ENCODE measurements at regions not wholly inside any gene's neighbourhood (a gene's known extent, or its start where the extent isn't known, plus 50 kb on each side); places are given as distances from the start of the nearest gene placed in this dataset.

GRCh38 chr18:45165176-45165713 is 450.0 kb upstream of the SLC14A2 start:
- Histone ChIP-seq H3K79me2 (ENCODE audit: control insufficient read depth, insufficient read depth, low read length) (no peaks in the 10 kb centered on the region), H3K27ac (ENCODE audit: insufficient read depth, low read depth, low read length) (no peak overlapping the region), H3K9ac (replicated peaks; ENCODE audit: extremely low read depth, insufficient read depth, low read length) (no peak overlapping the region), H2AFZ (ENCODE audit: low read depth, low read length) (no peak overlapping the region), H3K9me3 (replicated peaks; ENCODE audit: control insufficient read depth, insufficient read depth, low read length) (no peaks in the 10 kb centered on the region), H4K20me1 (replicated peaks; ENCODE audit: control insufficient read depth, extremely low read depth, insufficient read depth, low read length) (no peaks in the 10 kb centered on the region), H3K9me1 (replicated peaks; ENCODE audit: control insufficient read depth, extremely low read depth, insufficient read depth, low read length) (no peaks in the 10 kb centered on the region), H3K36me3 (ENCODE audit: control insufficient read depth in 2 of 2, extremely low read depth in 1 of 2, insufficient read depth in 2 of 2, low read length in 2 of 2) (no peaks in the 10 kb centered on the region), H3K27me3 (ENCODE audit: control insufficient read depth in 2 of 2, insufficient read depth in 2 of 2, low read length in 2 of 2) (no peaks in the 10 kb centered on the region), H3K4me2 (ENCODE audit: insufficient read depth, low read length) (no peak overlapping the region), H3K4me3 (replicated peaks in 1 of 3; ENCODE audit: insufficient read depth in 1 of 3, low read depth in 1 of 3, low read length in 3 of 3) (no peak overlapping the region), H3K4me1 (ENCODE audit: control insufficient read depth, extremely low read depth, insufficient read depth, low read length) (no peaks in the 10 kb centered on the region)
- FAIRE-seq (no peak), DNase-seq (ENCODE audit: low read depth, low spot score) (no peak)
- TF ChIP-seq POLR2A (IDR thresholded peaks at IDR 0.05; ENCODE audit: low read depth, low read length) (no peak), MYC (IDR thresholded peaks at IDR 0.05; ENCODE audit: low read depth, low read length) (no peak), EZH2 (IDR thresholded peaks at IDR 0.05; ENCODE audit: borderline replicate concordance, low read depth, low read length, severe bottlenecking) (no peak)
- intact Hi-C loops (cut with micrococcal nuclease): no loop called here
- no TSS peak for BruUV-seq (replicated peaks)
- CTCF ChIA-PET: no interaction called here
- POLR2A ChIA-PET: no interaction called here
- dilution Hi-C loops (cut with MboI; ENCODE audit: extremely low pct_ligation_motif_present, low sequenced_read_pairs): no loop called here

- no peak overlapping the region for H3K27ac ChIP-seq (ENCODE audit: insufficient read depth, low read depth, low read length)
- no peaks in the 10 kb centered on the region for H3K79me2 ChIP-seq (ENCODE audit: control insufficient read depth, insufficient read depth, low read length)
- H2AFZ ChIP-seq (ENCODE audit: low read depth, low read length): no peak overlapping the region
- no peak for FAIRE-seq
- H3K9me1 ChIP-seq (replicated peaks; ENCODE audit: control insufficient read depth, extremely low read depth, insufficient read depth, low read length): no peaks in the 10 kb centered on the region
- H3K4me3 ChIP-seq (replicated peaks in 1 of 3; ENCODE audit: insufficient read depth in 1 of 3, low read depth in 1 of 3, low read length in 3 of 3): no peak overlapping the region
- H3K4me2 ChIP-seq (ENCODE audit: insufficient read depth, low read length): no peak overlapping the region
- no peaks in the 10 kb centered on the region for H4K20me1 ChIP-seq (replicated peaks; ENCODE audit: control insufficient read depth, extremely low read depth, insufficient read depth, low read length)
- no peaks in the 10 kb centered on the region for H3K4me1 ChIP-seq (ENCODE audit: control insufficient read depth, extremely low read depth, insufficient read depth, low read length)
- no peak overlapping the region for H3K9ac ChIP-seq (replicated peaks; ENCODE audit: extremely low read depth, insufficient read depth, low read length)
- no peaks in the 10 kb centered on the region for H3K36me3 ChIP-seq (ENCODE audit: control insufficient read depth in 2 of 2, extremely low read depth in 1 of 2, insufficient read depth in 2 of 2, low read length in 2 of 2)
- intact Hi-C loops (cut with micrococcal nuclease): no loop called here
- H3K27me3 ChIP-seq (ENCODE audit: control insufficient read depth in 2 of 2, insufficient read depth in 2 of 2, low read length in 2 of 2): no peaks in the 10 kb centered on the region
- DNase-seq (ENCODE audit: low read depth, low spot score): no peak
- dilution Hi-C loops (cut with MboI; ENCODE audit: extremely low pct_ligation_motif_present, low sequenced_read_pairs): no loop called here
- CTCF ChIA-PET: no interaction called here
- TF ChIP-seq FOS (IDR thresholded peaks at IDR 0.05; ENCODE audit: borderline replicate concordance, insufficient read depth, low read length): no peak
- TF ChIP-seq EZH2 (IDR thresholded peaks at IDR 0.05; ENCODE audit: borderline replicate concordance, low read depth, low read length, severe bottlenecking): no peak
- no peak for TF ChIP-seq CTCF (IDR thresholded peaks at IDR 0.05; ENCODE audit: extremely low read depth in 1 of 2, insufficient read depth in 1 of 2, low read depth in 1 of 2, low read length in 2 of 2)
- no peak for TF ChIP-seq MAX (IDR thresholded peaks at IDR 0.05; ENCODE audit: insufficient read depth, insufficient read length)
- TF ChIP-seq JUN (IDR thresholded peaks at IDR 0.05; ENCODE audit: borderline replicate concordance, insufficient read depth, insufficient read length, low read depth): no peak
- TF ChIP-seq POLR2A (IDR thresholded peaks at IDR 0.05; ENCODE audit: low read depth, low read length): no peak
- no peak for TF ChIP-seq GATA2 (IDR thresholded peaks at IDR 0.05; ENCODE audit: insufficient read depth, insufficient read length, low read depth, low read length)
- no peak for TF ChIP-seq MYC (IDR thresholded peaks at IDR 0.05; ENCODE audit: low read depth, low read length)
- H3K9me3 ChIP-seq (replicated peaks; ENCODE audit: control insufficient read depth, insufficient read depth, low read length): no peaks in the 10 kb centered on the region
- no TSS peak for BruUV-seq (replicated peaks)
- POLR2A ChIA-PET: no interaction called here
These were observed 449.4 kb upstream of the SLC14A2 start for GRCh38 chr18:45165871-45166270.

All from endothelial cell of umbilical vein (primary cell).